ENCODE measurements at regions not wholly inside any gene's neighbourhood (a gene's known extent, or its start where the extent isn't known, plus 50 kb on each side); places are given as distances from the start of the nearest gene placed in this dataset.

- peak in 9 of 11 donors; percentile 31 to 66 (median 56) for DNase-seq (ENCODE audit: extremely low read depth in 1 of 11, low read depth in 9 of 11, low spot score in 4 of 11)
Measured at GRCh38 chr2:6773007-6773693, 92.6 kb downstream of the CMPK2 start.

DNA sequence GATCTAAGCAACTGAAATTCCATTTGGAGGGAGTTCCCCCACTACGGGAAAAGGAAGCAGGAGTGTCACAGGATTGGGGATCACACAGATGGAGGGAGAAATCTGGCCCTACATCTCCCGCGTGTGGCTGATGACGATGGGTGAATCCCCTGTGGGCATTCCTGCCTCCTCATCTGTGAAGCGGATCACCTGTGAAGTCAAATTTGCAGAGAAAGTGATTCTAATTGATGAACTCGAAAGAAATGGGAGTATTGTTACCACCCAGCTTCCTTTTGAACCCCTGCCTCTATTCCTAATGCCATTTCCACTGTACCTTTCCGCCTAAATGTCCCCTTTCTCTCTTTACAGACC, 92.0 kb downstream of the CMPK2 start:
- DNase-seq (ENCODE audit: extremely low read depth in 1 of 11, low read depth in 9 of 11, low spot score in 4 of 11): no peak

DNA sequence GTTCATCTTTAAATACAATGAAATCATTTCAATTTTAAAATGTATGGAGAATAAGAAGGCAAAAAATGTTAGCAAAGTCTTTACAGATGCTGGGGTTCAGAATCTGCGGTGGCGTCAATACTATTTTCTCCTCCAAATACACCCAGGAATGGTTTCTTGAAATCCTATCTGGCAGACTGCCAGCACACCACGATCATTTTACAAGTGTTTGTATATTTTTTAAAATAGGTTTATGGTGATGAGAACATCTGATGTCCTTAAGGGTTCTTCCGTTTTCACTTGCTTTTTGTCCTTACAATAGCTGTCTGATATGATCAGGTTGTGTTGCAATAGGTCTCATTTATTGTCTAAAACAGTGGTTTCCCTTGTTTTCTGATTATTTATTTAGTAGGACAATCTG, 89.6 kb downstream of the CMPK2 start:
- no peak for DNase-seq (ENCODE audit: extremely low read depth in 1 of 11, low read depth in 9 of 11, low spot score in 4 of 11)

DNA sequence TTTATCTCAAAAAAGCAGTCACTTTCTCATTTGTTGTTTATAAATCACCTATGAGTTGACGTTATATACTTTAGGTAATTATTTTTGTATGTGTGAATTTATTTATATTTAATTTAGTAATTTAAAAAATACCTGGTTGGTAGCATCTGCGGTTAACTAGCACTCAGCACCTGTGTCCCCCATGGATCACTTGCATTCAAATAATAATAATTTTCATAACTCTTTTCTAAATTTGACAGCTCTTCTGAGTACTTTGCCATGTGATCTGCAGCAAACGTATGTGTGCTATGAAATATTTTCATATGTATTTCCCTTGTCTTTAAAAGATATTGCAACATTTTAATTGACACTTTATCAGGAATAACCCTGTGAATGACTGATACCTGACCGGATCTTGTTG, 88.1 kb downstream of the CMPK2 start:
- DNase-seq (ENCODE audit: extremely low read depth in 1 of 11, low read depth in 9 of 11, low spot score in 4 of 11): no peak

GRCh38 chr2:6780765-6781274, 84.9 kb downstream of the CMPK2 start:
- DNase-seq (ENCODE audit: extremely low read depth in 1 of 11, low read depth in 9 of 11, low spot score in 4 of 11): peak; percentile 55 to 82 (median 75)

- no peak for DNase-seq (ENCODE audit: extremely low read depth in 1 of 11, low read depth in 9 of 11, low spot score in 4 of 11)
Measured at GRCh38 chr2:6782517-6783237, 83.0 kb downstream of the CMPK2 start.

GRCh38 chr2:6783238-6783614, 82.5 kb downstream of the CMPK2 start:
- DNase-seq (ENCODE audit: extremely low read depth in 1 of 11, low read depth in 9 of 11, low spot score in 4 of 11): no peak

DNA sequence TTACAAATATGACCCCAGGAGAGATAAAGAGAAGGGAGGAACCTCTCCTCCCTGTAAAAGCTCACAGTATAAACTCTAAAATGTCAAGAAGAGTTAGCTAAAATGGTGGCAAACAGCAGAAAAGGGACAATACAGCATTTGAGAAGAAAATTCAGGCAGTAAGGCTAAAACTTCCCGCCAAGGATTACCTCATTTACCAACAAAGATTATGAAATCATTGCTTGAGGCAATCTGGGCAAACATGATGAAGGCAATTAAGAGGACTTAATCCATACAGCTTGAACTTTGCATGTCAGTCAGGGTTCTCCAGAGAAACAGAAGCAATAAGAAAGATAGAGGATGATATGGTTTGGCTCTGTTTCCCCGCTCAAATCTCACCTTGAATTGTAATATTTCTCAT, 81.4 kb downstream of the CMPK2 start:
- DNase-seq (ENCODE audit: extremely low read depth in 1 of 11, low read depth in 9 of 11, low spot score in 4 of 11): no peak

DNA sequence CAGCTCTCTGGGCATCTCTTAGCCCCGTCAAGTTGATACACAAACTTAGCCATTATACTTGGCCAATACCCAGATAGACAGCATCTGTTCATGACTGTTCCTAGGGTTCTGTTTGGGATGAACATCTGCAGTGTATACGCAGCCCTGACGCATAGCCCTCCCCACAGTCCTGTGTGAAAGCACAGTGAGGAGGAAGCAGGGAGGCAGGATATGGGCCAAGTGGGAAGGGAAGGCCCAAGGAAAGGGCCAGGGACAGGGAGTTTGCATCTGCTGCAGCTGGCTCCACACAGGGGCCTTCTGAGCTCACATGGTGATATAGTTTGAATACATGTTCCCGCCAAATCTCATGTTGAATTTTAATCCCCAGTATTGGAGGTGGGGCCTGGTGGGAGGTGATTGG, 80.2 kb downstream of the CMPK2 start:
- DNase-seq (ENCODE audit: extremely low read depth in 1 of 11, low read depth in 9 of 11, low spot score in 4 of 11): no peak

DNA sequence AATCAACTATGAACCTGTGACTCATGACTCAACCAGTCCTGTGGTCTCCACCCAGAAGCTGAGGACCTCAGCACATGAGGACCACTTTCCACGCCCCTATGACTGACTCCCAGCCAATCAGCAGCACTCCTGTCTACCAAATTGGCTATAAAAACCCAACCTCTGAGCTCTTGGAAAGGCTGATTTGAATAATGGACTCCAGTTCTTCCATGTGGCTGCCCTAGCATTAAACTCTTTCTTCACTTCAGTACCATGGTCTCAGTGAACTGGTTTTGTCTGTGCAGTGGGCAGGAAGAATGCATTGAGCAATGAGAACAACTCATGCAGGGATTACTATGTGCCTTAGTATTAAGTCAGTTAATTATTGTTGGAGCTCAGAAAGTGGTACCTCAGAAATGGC, 78.3 kb downstream of the CMPK2 start:
- DNase-seq (ENCODE audit: extremely low read depth in 1 of 11, low read depth in 9 of 11, low spot score in 4 of 11): no peak

DNA sequence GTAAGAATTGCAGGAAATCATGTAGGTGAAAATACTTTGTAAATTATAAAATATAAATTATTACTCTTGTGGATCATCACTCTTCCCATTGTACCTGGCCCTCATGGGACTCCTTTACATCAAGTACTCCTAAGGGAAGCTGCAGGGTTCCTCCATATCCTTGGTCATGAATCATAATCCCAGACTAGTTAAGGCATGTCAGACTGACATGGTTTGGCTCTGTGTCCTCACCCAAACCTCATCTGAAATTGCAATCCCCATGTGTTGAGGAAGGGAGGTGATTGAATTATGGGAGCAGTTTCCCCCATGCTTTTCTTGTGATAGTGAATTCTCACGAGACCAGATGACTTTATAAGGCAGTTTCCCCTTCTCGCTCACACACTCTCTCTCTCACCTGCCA, 77.1 kb downstream of the CMPK2 start:
- no peak for DNase-seq (ENCODE audit: extremely low read depth in 1 of 11, low read depth in 9 of 11, low spot score in 4 of 11)

- no peak for DNase-seq (ENCODE audit: extremely low read depth in 1 of 11, low read depth in 9 of 11, low spot score in 4 of 11)
Measured at GRCh38 chr2:6789559-6790138, 76.1 kb downstream of the CMPK2 start.

- no peak for DNase-seq (ENCODE audit: extremely low read depth in 1 of 11, low read depth in 9 of 11, low spot score in 4 of 11)
Measured at GRCh38 chr2:6791682-6792081, 74.0 kb downstream of the CMPK2 start.

- no peak for DNase-seq (ENCODE audit: extremely low read depth in 1 of 11, low read depth in 9 of 11, low spot score in 4 of 11)
Measured at GRCh38 chr2:6792883-6793282, 72.8 kb downstream of the CMPK2 start.

DNA sequence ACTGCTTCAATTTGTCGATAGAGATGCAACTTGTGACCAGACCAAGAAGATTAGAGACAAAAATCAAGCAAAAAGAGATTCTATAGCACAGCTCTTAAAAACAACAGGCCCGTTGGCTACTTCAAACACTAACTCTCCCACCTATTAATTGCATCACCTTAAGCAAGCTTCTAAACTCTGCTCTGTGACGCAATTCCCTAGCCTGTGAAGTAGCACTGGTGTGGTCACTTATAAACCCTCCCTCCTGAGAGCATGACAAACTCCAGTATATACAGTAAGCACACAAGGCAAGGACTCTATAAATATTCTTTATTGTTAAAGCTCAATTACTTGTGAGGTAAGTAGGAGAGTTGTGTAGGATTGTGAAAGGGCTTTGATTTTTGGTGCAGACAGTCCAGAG, 72.3 kb downstream of the CMPK2 start:
- no peak for DNase-seq (ENCODE audit: extremely low read depth in 1 of 11, low read depth in 9 of 11, low spot score in 4 of 11)

DNA sequence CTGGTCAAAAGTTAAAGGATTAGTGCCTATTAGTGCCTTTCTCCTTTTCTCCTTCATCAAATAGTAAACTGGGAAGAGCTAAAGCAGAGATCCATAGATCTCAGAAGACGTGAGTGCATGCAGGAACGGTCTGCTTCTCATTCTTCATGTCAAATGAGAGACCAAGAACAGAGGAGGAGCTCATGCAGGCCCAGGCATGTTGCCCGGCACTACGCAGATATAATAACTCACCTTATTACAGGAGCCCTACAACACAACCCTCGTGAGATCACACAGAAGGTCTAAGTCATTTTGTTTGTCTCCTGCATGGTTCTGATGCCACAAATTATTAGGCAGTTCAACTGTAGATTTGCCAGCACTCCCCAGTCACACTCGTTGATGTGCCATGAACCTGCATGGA, 71.8 kb downstream of the CMPK2 start:
- DNase-seq (ENCODE audit: extremely low read depth in 1 of 11, low read depth in 9 of 11, low spot score in 4 of 11): no peak

DNA sequence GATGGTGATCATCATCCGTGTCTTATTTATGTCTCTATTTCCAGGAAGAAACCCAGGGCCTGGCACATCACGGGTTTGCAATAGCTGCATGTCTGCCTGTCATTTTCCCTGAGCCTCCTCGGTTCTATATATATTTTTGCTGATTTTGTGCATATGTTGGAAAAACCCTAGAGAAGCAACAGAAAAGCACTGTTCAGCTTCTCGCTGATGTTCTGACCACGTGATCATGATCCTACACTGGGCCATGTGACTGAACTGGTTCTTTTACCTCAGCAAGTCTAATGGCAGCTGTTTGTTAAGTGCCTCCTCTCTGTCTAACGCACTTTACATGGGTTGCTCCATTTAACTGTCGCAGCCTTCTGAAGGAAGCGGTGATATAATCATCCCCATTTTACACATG, 71.3 kb downstream of the CMPK2 start:
- DNase-seq (ENCODE audit: extremely low read depth in 1 of 11, low read depth in 9 of 11, low spot score in 4 of 11): no peak
